Gastroesophageal sphincter (tissue), 4 donors: ENCODE measurements at regions not wholly inside any gene's neighbourhood (a gene's known extent, or its start where the extent isn't known, plus 50 kb on each side); places are given as distances from the start of the nearest gene placed in this dataset.
A peak's percentile ranks its signal among the peaks of the same experiment; 100 is the strongest.

Source experiments
- ATAC-seq: fragments of 150-250 bp; one replicate; pipeline ENCODE4 v1.9.1; 2016; ENCODE audit warnings: mild to moderate bottlenecking, moderate library complexity
- H3K27ac ChIP-seq, 4 donors: fragments of 200-600 bp; sonication (generic) in 3 of 4; 1 replicate in 3 of 4; 2 replicates in 1 of 4; pipeline ENCODE4 v1.5.1; 2016 to 2019
- H3K27me3 ChIP-seq: fragments of 200-600 bp; sonication (generic); one replicate; pipeline ENCODE4 v1.5.1; 2019
- H3K36me3 ChIP-seq, 2 donors: fragments of 200-600 bp; sonication (generic); one replicate each; pipeline ENCODE4 v1.5.1; 2019; ENCODE audit warnings: control low read depth in 1 of 2
- H3K4me1 ChIP-seq, 3 donors: fragments of 200-600 bp; sonication (generic); 1 replicate in 2 of 3; 2 replicates in 1 of 3; pipeline ENCODE4 v1.5.1; 2016 to 2019; ENCODE audit warnings: control low read depth in 2 of 3
- H3K4me3 ChIP-seq, 2 donors: fragments of 200-600 bp; sonication (generic); one replicate each; pipeline ENCODE4 v1.5.1; 2019; ENCODE audit warnings: mild to moderate bottlenecking in 1 of 2, moderate library complexity in 1 of 2
- H3K9me3 ChIP-seq, 3 donors: fragments of 200-600 bp; sonication (generic); one replicate each; pipeline ENCODE4 v1.5.1; 2017 to 2019; ENCODE audit warnings: control low read depth in 2 of 3
- EP300 ChIP-seq: sonication (generic); formaldehyde crosslinking; IDR thresholded peaks from one replicate; pipeline ENCODE4 v1.6.1; 2017; ENCODE audit warnings: antibody characterized with exemption, mild to moderate bottlenecking
- POLR2A ChIP-seq, 2 donors: fragments of 450-650 bp; IDR thresholded peaks; one replicate each; pipeline ENCODE4 v1.6.1; 2017; ENCODE audit warnings: antibody characterized with exemption in 2 of 2, mild to moderate bottlenecking in 2 of 2, moderate library complexity in 1 of 2
- POLR2AphosphoS5 ChIP-seq: sonication (generic); formaldehyde crosslinking; IDR thresholded peaks from one replicate; pipeline ENCODE4 v1.6.1; 2017; ENCODE audit warnings: antibody characterized with exemption
- WGBS, 2 donors: methylation state at CpG; one replicate each; pipeline ENCODE4 v1.1.5; 2018; ENCODE audit warnings: low coverage in 1 of 2; 5-methylcytosine and 5-hydroxymethylcytosine counted together
- TF ChIP-seq, protein P1 (sequence below), 4 experiments: fragments of 200-600 bp in 2 of 4; fragments of 450-650 bp in 2 of 4; sonication (generic) in 1 of 4; IDR thresholded peaks; one replicate each; pipeline ENCODE4 v1.5.1; 2017 to 2019; ENCODE audit warnings: antibody characterized with exemption in 4 of 4, mild to moderate bottlenecking in 2 of 4, moderate library complexity in 2 of 4

DNA sequence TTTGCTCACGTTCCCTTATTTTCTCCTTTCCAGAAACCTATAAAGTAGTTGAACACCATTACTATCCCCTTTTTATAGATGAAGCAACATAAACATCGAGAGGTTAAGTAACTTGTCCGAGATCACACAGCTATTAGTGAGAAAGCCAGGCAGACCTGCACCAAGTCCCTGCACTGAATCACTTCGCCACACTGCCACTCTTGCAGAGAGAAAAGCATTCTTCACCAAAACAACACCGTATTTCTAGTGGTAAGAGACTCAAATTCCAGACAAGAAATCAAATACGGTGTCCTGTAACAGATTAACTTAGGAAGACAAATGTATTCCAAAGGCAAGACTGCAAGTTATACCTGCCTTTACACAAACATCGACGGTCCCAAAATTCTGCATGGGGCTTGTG lies 82.0 kb upstream of the DMRT1 start:
- no peak overlapping the region for H3K27ac ChIP-seq
- WGBS, 2 donors = 77 to 100% methylated on average over 5 to 8 of the region's 8 CpGs
- no peaks in the 10 kb centered on the region for H3K9me3 ChIP-seq
- H3K4me3 ChIP-seq = no peak overlapping the region
- no peaks in the 10 kb centered on the region for H3K27me3 ChIP-seq
- ATAC-seq = no peak
- TF ChIP-seq EP300 (no peak), POLR2AphosphoS5 (no peak), POLR2A (IDR thresholded peaks at IDR 0.05) (no peak)
- TF ChIP-seq, protein P1, sequence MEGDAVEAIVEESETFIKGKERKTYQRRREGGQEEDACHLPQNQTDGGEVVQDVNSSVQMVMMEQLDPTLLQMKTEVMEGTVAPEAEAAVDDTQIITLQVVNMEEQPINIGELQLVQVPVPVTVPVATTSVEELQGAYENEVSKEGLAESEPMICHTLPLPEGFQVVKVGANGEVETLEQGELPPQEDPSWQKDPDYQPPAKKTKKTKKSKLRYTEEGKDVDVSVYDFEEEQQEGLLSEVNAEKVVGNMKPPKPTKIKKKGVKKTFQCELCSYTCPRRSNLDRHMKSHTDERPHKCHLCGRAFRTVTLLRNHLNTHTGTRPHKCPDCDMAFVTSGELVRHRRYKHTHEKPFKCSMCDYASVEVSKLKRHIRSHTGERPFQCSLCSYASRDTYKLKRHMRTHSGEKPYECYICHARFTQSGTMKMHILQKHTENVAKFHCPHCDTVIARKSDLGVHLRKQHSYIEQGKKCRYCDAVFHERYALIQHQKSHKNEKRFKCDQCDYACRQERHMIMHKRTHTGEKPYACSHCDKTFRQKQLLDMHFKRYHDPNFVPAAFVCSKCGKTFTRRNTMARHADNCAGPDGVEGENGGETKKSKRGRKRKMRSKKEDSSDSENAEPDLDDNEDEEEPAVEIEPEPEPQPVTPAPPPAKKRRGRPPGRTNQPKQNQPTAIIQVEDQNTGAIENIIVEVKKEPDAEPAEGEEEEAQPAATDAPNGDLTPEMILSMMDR (IDR thresholded peaks at IDR 0.05) = no peak
- no peaks in the 10 kb centered on the region for H3K36me3 ChIP-seq
- peaks cover 0 to 10% (median 0%) of the 10 kb centered on the region in 3 donors for H3K4me1 ChIP-seq

DNA sequence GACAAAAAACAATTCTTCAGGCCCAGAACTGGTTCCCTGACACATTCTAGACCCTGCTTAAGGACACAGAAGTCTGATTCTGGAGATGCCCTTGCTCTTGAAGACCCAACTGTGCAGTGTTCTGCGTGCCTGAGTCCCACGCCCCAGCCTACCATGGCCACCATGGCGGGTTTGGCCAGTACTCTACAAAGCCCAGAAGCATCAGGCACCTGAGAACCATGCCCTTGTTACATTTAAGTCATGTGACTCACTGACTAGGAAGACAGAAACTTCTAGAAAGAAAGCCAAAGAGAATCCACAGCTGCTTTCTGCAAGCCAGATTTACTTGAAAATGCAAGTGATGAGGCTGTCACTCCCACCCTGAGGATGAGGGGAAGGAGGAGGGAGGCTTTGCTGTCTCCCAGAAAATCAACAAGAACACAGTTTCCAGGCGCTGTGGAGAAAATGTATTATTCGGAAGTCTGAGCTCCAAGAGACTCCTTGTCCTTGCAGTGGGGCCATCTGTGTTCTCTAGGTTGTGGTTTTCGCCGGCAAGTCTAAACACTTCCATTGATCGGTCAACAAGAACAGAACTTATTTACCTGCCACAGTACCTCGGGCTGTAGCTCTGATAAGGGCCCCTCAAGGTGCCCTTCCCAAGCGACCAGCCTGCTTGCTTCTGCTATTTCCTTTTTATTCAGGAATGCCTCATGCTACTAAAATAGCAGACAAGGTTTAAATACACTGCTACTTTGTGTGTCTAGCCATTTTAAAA lies 81.3 kb upstream of the DMRT1 start:
- Histone ChIP-seq H3K4me1 (peaks cover 0 to 10% (median 0%) of the 10 kb centered on the region in 3 donors), H3K27ac (no peak overlapping the region), H3K27me3 (no peaks in the 10 kb centered on the region), H3K9me3 (no peaks in the 10 kb centered on the region), H3K36me3 (no peaks in the 10 kb centered on the region), H3K4me3 (no peak overlapping the region)
- 86 to 92% methylated on average over 4 to 10 of the region's 10 CpGs for WGBS, 2 donors
- TF ChIP-seq POLR2AphosphoS5 = no peak
- TF ChIP-seq POLR2A (IDR thresholded peaks at IDR 0.05) = no peak
- no peak for TF ChIP-seq EP300
- no peak for ATAC-seq

DNA sequence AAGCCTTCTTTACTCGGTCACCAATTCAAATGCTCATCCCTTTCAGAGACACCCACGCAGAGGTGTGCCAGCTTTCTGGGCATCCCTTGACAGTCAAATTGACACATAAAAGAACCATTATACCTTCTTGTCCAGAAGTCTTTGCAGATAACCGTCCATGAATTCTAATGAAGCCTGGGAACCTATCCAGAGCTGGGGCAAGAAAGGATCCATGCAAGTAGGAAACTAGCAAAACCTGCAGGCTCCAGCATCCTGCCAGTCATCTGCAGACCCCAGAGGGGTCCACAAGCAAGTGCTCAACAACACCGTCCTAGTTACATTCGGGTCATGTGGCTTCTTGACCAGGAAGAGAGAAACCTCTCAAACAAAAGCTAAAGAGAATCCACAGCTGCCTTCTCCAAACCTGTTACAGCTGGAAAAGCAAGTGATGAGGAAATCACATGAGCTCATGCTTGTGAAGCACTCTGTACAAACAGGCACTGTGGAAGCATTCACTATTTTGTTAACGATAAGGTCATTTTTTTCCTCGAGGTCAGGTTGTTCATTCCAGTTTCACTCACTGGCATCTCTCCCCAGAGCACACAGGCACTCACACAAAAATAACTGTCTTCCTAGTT lies 80.2 kb upstream of the DMRT1 start:
- ATAC-seq = peak; percentile 29
- 51 to 53% methylated on average over 3 to 4 of the region's 7 CpGs for WGBS, 2 donors
- no peaks in the 10 kb centered on the region for H3K36me3 ChIP-seq
- peaks cover under 1% of the 10 kb centered on the region for H3K27me3 ChIP-seq
- H3K27ac ChIP-seq = no peak overlapping the region
- no peak overlapping the region for H3K4me3 ChIP-seq
- peaks cover 0 to 10% (median 0%) of the 10 kb centered on the region in 3 donors for H3K4me1 ChIP-seq
- no peaks in the 10 kb centered on the region for H3K9me3 ChIP-seq
- TF ChIP-seq POLR2A (IDR thresholded peaks at IDR 0.05) = no peak
- TF ChIP-seq POLR2AphosphoS5 = peak; percentile 21
- no peak for TF ChIP-seq EP300

DNA sequence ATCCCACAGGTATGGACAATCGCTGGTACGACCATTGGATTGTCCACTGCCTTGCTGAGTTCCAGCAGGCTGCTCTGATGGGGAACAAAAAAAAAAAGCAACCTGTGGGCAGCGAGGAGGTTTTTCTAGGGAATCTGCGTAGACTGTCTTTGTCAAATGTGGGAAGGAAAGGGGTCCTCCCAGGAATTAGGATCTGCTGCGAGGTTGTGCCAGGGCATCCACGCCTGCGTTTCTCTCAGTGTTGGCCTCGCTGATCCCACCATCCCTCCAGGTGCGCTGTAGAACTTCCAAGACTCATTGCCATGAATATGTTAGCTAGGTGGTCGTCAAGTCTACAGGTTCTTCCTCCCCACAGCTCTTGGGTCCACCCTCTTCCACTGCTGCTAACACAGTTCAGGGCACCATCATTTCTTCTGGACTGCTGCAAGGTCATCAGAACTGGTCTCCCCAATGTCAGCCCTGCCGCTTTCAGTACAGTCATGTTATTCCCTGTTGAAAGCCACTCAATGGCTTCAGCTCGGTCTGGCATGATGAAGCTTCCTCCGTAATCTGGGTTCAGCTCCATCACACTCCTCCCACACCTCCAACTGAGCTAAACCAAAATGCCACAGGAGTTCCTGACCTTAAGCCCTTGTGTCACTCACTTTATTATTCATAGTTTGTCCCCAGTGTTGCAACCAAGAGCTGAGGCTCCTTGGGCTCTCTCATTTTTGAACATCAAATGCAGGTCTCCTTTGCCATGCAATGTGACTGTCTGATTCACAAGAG lies 79.5 kb upstream of the DMRT1 start:
- Histone ChIP-seq H3K9me3 (no peaks in the 10 kb centered on the region), H3K27ac (no peak overlapping the region), H3K4me3 (no peak overlapping the region), H3K36me3 (no peaks in the 10 kb centered on the region), H3K27me3 (peaks cover 6% of the 10 kb centered on the region), H3K4me1 (peaks cover 0 to 10% (median 0%) of the 10 kb centered on the region in 3 donors)
- 94 to 96% methylated on average over 12 to 13 of the region's 13 CpGs for WGBS, 2 donors
- TF ChIP-seq POLR2AphosphoS5 = no peak
- TF ChIP-seq POLR2A (IDR thresholded peaks at IDR 0.05) = no peak
- TF ChIP-seq, protein P1 (IDR thresholded peaks at IDR 0.05) = no peak
- TF ChIP-seq EP300 = no peak
- no peak for ATAC-seq

DNA sequence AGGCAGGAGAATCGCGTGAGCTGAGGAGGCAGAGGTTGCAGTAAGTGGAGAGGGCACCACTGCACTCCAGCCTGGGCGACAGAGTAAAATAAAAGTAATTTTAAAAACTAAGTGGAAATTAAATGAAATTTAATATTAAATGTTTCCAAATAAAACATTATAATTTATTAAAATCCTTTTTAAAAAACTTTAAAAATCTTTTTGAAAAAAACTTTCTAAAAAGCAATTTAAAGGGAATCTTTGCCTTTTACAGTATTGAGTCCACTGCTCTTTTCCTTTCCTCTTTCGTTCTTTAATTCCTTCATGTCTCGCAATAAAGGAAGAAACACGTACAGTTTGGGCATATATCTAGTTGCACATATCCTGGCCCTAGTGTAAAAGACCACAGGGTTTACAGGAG lies 77.8 kb upstream of the DMRT1 start:
- Histone ChIP-seq H3K4me3 (peak overlapping the region; percentile 19 to 30), H3K4me1 (peaks cover 0 to 10% (median 0%) of the 10 kb centered on the region in 3 donors), H3K9me3 (no peaks in the 10 kb centered on the region), H3K36me3 (no peaks in the 10 kb centered on the region), H3K27me3 (peaks cover 12% of the 10 kb centered on the region), H3K27ac (no peak overlapping the region)
- ATAC-seq = no peak
- TF ChIP-seq POLR2AphosphoS5 = no peak
- TF ChIP-seq POLR2A (IDR thresholded peaks at IDR 0.05) = no peak
- TF ChIP-seq EP300 = no peak
- TF ChIP-seq, protein P1 (IDR thresholded peaks at IDR 0.05) = no peak
- WGBS, 2 donors = 68% methylated on average over 6 of the region's 6 CpGs
